Erythroblast (primary cell): ENCODE measurements at regions not wholly inside any gene's neighbourhood (a gene's known extent, or its start where the extent isn't known, plus 50 kb on each side); places are given as distances from the start of the nearest gene placed in this dataset.

Experiments used
- GATA1 ChIP-seq: IDR thresholded peaks from 2 replicates; pipeline ENCODE4 v1.6.1; 2011; ENCODE audit warnings: low read depth, mild to moderate bottlenecking, control low read depth, low read length, moderate library complexity
- POLR2A ChIP-seq: IDR thresholded peaks from 2 replicates; pipeline ENCODE4 v1.6.1; 2011; ENCODE audit warnings: mild to moderate bottlenecking, low read length

DNA sequence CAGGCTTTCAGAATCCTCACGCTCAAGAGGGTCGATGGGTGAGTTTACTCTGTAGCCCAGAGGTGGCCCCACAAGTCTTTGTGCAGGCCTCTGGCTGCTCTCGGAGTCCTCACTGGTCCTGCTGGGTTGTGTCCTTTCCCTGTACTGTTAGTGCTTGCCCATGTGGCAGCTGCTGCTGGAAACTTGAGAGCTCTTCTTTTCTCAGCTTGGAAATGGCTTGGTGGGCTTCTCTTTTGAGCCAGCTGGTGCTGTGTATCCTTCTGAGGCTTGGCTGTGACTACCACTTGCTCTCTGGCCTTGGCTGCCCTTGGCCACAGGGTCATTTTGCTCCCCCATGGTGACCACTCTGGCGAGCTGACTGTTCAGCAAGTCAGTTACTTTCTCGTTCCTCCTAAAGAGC, 82.2 kb upstream of the LMO4 start:
- TF ChIP-seq POLR2A (no peak), GATA1 (no peak)
